GM23248 (cell line): ENCODE measurements at regions not wholly inside any gene's neighbourhood (a gene's known extent, or its start where the extent isn't known, plus 50 kb on each side); places are given as distances from the start of the nearest gene placed in this dataset.

Experiments used
- EZH2 ChIP-seq: fragments of 200-600 bp; sonication (generic); IDR thresholded peaks from 2 replicates; pipeline ENCODE4 v1.6.1; 2018; ENCODE audit warnings: antibody characterized with exemption, mild to moderate bottlenecking; ENCODE audit not compliant: insufficient read depth, poor library complexity, severe bottlenecking
- EZH2phosphoT487 ChIP-seq: fragments of 200-600 bp; sonication (generic); IDR thresholded peaks from 2 replicates; pipeline ENCODE4 v1.6.1; 2018; ENCODE audit warnings: antibody characterized with exemption, moderate library complexity, mild to moderate bottlenecking, low read depth; ENCODE audit not compliant: insufficient read depth

GRCh38 chr5:103621548-103621930 is 59.0 kb upstream of the NUDT12 start:
- TF ChIP-seq EZH2phosphoT487 (no peak), EZH2 (no peak)
